ENCODE measurements at regions not wholly inside any gene's neighbourhood (a gene's known extent, or its start where the extent isn't known, plus 50 kb on each side); places are given as distances from the start of the nearest gene placed in this dataset.
"Not testable (repeated sequence)": the region's sequence is repeated elsewhere in the genome, so short reads cannot be mapped to it uniquely, and the experiment has no call there.

- TF ChIP-seq CTCF (IDR thresholded peaks at IDR 0.05); TAF1 (IDR thresholded peaks at IDR 0.05; ENCODE audit: borderline replicate concordance, low read depth, low read length); USF2 (IDR thresholded peaks at IDR 0.05; ENCODE audit: borderline replicate concordance, low read depth, low read length): not testable (repeated sequence)
Observed at GRCh38 chr1:149665033-149665432, 81.4 kb downstream of the PPIAL4C start.

All from SK-N-SH (cell line).